ENCODE measurements at regions not wholly inside any gene's neighbourhood (a gene's known extent, or its start where the extent isn't known, plus 50 kb on each side); places are given as distances from the start of the nearest gene placed in this dataset.
"Not testable (repeated sequence)": the region's sequence is repeated elsewhere in the genome, so short reads cannot be mapped to it uniquely, and the experiment has no call there.

GRCh38 chr3:154901278-154901677 is 178.8 kb upstream of the MME start:
- no peak for DNase-seq (ENCODE audit: low spot score)

GRCh38 chr3:154900816-154901215 is 179.3 kb upstream of the MME start:
- no peak for DNase-seq (ENCODE audit: low spot score)

GRCh38 chr3:154898916-154899315 is 181.2 kb upstream of the MME start:
- DNase-seq (ENCODE audit: low spot score): no peak

- DNase-seq (ENCODE audit: low spot score): no peak
Observed at GRCh38 chr3:154898443-154898842, 181.7 kb upstream of the MME start.

- no peak for DNase-seq (ENCODE audit: low spot score)
Observed at GRCh38 chr3:154893813-154894212, 186.3 kb upstream of the MME start.

GRCh38 chr3:154889227-154889634 is 190.9 kb upstream of the MME start:
- DNase-seq (ENCODE audit: low spot score): no peak

GRCh38 chr3:154887869-154888268 is 192.2 kb upstream of the MME start:
- DNase-seq (ENCODE audit: low spot score): no peak

- DNase-seq (ENCODE audit: low spot score): no peak
Observed at GRCh38 chr3:154886437-154886836, 193.7 kb upstream of the MME start.

- no peak for DNase-seq (ENCODE audit: low spot score)
Observed at GRCh38 chr3:154885418-154885817, 194.7 kb upstream of the MME start.

- no peak for DNase-seq (ENCODE audit: low spot score)
Observed at GRCh38 chr3:154884952-154885351, 195.2 kb upstream of the MME start.

- no peak for DNase-seq (ENCODE audit: low spot score)
Observed at GRCh38 chr3:154875142-154875541, 205.0 kb upstream of the MME start.

- no peak for DNase-seq (ENCODE audit: low spot score)
Observed at GRCh38 chr3:154872696-154873095, 207.4 kb upstream of the MME start.

GRCh38 chr3:154872074-154872473 is 208.0 kb upstream of the MME start:
- no peak for DNase-seq (ENCODE audit: low spot score)

- no peak for DNase-seq (ENCODE audit: low spot score)
Observed at GRCh38 chr3:154864947-154865346, 215.2 kb upstream of the MME start.

GRCh38 chr3:154862265-154862664 is 217.9 kb upstream of the MME start:
- peak; percentile 16 for DNase-seq (ENCODE audit: low spot score)

- not testable (repeated sequence) for DNase-seq (ENCODE audit: low spot score)
Observed at GRCh38 chr3:154852998-154853397, 227.1 kb upstream of the MME start.

- no peak for DNase-seq (ENCODE audit: low spot score)
Observed at GRCh38 chr3:154852515-154852914, 227.6 kb upstream of the MME start.

- DNase-seq (ENCODE audit: low spot score): no peak
Observed at GRCh38 chr3:154851644-154852043, 228.5 kb upstream of the MME start.

- no peak for DNase-seq (ENCODE audit: low spot score)
Observed at GRCh38 chr3:154850921-154851320, 229.2 kb upstream of the MME start.

GRCh38 chr3:154849408-154849807 is 230.7 kb upstream of the MME start:
- DNase-seq (ENCODE audit: low spot score): no peak

- no peak for DNase-seq (ENCODE audit: low spot score)
Observed at GRCh38 chr3:154844863-154845262, 235.3 kb upstream of the MME start.

GRCh38 chr3:154843647-154844046 is 236.5 kb upstream of the MME start:
- no peak for DNase-seq (ENCODE audit: low spot score)

- DNase-seq (ENCODE audit: low spot score): no peak
Observed at GRCh38 chr3:154842536-154842935, 237.6 kb upstream of the MME start.

- no peak for DNase-seq (ENCODE audit: low spot score)
Observed at GRCh38 chr3:154835639-154836038, 244.5 kb upstream of the MME start.

- not testable (repeated sequence) for DNase-seq (ENCODE audit: low spot score)
Observed at GRCh38 chr3:154834831-154835230, 245.3 kb upstream of the MME start.
